RWPE1 (cell line): ENCODE measurements at regions not wholly inside any gene's neighbourhood (a gene's known extent, or its start where the extent isn't known, plus 50 kb on each side); places are given as distances from the start of the nearest gene placed in this dataset.

Experiments
- CTCF ChIA-PET: fragments of 350-600 bp; sonication (Branson Sonifier 250); formaldehyde crosslinking; extraction: SDS; loops from one replicate; lab custom pipeline; 2021; lab: Yijun Ruan, JAX
- POLR2A ChIA-PET: fragments of 400-600 bp; formaldehyde crosslinking; extraction: SDS; loops from one replicate; lab custom pipeline; 2020; ENCODE audit warnings: antibody characterized with exemption; ENCODE audit not compliant: low non-redundant PET; lab: Yijun Ruan, JAX
- DNase-seq: peaks from one replicate; pipeline ENCODE4 v3.0.0; 2012; ENCODE audit warnings: low spot score
- H3K27ac ChIP-seq: fragments of 450-650 bp; 2 replicates; pipeline ENCODE4 v1.5.1; 2017
- TF ChIP-seq, protein P1 (sequence below): fragments of 450-650 bp; conservative IDR thresholded peaks from 2 replicates; pipeline ENCODE4 v1.5.1; 2017; ENCODE audit warnings: low read depth, mild to moderate bottlenecking

DNA sequence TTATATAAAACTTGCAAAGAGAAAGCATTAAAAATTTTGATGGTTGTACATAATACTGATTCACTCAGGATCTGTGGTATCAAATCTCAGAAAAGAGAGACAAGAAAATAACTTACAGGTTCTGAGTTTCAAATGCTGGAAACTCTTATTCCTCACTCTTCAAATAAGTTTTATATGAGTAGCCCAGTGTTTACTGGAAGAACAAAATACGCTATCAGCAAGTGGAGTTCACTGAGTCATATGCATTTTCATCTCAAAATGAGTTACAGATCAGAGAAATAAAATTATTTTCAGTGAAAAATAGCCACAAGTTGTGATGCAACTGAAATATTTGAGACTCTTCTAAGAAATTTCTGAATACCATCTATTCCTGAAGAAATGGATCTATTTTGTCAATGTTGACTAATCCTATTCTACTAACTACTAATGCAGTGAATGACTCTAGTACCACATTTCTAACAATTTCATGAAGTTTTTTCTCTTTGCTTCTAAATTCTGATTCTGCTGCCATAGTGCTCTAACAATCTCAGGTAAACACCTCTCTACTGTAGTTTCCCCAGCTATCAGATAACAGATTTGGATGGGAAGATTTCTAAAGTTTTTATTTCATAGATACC, 391.7 kb downstream of the ZEB2 start:
- H3K27ac ChIP-seq, result no peak overlapping the region
- ChIA-PET CTCF (no interaction called here), POLR2A (no interaction called here)
- TF ChIP-seq, protein P1, sequence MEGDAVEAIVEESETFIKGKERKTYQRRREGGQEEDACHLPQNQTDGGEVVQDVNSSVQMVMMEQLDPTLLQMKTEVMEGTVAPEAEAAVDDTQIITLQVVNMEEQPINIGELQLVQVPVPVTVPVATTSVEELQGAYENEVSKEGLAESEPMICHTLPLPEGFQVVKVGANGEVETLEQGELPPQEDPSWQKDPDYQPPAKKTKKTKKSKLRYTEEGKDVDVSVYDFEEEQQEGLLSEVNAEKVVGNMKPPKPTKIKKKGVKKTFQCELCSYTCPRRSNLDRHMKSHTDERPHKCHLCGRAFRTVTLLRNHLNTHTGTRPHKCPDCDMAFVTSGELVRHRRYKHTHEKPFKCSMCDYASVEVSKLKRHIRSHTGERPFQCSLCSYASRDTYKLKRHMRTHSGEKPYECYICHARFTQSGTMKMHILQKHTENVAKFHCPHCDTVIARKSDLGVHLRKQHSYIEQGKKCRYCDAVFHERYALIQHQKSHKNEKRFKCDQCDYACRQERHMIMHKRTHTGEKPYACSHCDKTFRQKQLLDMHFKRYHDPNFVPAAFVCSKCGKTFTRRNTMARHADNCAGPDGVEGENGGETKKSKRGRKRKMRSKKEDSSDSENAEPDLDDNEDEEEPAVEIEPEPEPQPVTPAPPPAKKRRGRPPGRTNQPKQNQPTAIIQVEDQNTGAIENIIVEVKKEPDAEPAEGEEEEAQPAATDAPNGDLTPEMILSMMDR, result no peak
- DNase-seq, result no peak

DNA sequence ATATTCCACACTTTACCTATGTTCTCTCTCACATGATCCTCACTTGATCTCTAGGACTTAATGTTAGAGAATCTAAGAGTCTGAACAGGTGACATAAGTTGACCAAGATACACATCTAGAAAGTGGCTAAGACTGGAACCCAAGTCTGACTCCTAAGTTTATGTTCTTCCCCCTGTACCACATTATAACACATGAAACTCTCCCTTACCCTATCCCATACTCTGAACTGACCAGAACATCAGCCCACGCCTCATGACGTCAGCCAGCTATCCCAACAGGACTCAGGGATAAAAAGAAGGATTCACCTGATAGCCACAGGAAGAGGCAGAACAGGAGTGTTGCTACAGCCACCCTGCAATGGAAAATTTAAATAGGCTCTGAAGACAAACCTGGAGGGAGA, 392.2 kb downstream of the ZEB2 start:
- no peak overlapping the region for H3K27ac ChIP-seq
- POLR2A ChIA-PET, result no interaction called here

DNA sequence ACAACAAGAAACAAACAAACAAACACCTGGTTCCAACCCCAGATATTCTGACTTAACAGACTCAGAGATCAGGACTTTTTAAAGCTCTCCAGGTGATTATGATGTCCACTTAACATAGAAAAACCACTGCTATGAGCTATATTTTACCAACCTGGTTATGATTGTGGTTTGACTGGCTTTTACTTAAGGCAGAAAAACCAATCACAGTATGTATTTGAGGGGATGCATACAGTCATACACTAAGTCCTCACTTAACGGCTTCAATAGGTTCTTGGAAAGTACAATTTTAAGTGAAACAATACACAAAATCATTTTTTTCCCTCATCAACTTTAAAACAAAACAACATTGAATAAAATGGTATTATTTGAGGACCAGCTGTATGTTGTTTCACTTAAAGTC, 393.6 kb downstream of the ZEB2 start:
- DNase-seq, result no peak
- ChIA-PET POLR2A (no interaction called here), CTCF (interaction anchor here (0.7 kb wide), 1 partner anchor 230 kb away, joined by 7 read pairs; no protein-coding TSS in a partner anchor)
- no peak overlapping the region for H3K27ac ChIP-seq
- TF ChIP-seq, protein P1, result no peak

More for the DNA sequence above, 392.2 kb downstream of the ZEB2 start:
- CTCF ChIA-PET, result no interaction called here
- no peak for DNase-seq
- TF ChIP-seq, protein P1, result no peak

DNA sequence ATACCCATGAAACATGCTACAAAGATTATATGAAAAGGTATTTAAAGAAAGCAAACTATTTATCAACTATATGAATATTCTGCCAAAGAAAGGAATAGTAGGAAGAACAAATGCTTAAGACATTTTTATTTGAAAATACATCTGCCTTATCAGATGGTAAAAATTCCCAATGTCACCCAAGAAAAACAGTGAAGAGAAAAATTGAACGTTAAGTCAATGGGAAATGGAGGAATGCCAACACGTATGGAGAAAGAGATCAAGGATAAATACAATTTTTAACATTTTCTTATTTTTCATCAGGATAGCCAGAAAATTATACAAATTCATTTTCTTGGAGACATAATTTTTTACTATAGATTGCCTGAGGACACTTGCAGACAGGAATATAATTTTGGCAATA, 394.2 kb downstream of the ZEB2 start:
- TF ChIP-seq, protein P1, result no peak
- ChIA-PET CTCF (interaction anchor here (0.6 kb wide), 1 partner anchor 842 kb away, joined by 4 read pairs; no protein-coding TSS in a partner anchor), POLR2A (no interaction called here)
- DNase-seq, result no peak
- H3K27ac ChIP-seq, result no peak overlapping the region

DNA sequence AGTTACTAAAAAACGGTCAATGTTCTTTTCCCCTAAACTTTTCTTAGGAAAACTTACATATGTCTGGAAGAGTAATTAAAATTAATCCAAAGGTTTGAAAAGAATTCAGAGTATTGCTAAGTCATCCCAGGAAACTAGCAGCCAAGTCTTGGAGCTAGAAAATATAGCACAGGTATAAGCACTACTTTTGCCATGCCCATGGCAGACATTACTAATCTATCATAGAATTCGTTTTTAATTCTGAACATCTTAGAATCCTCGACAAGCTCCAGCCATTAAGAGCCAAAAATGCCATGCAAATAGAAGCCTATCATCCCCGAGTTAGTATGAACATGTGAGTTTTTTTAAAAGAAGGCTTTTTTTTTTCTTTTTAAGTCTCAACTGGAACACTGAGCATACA, 395.0 kb downstream of the ZEB2 start:
- ChIA-PET CTCF (interaction anchor here (0.7 kb wide), 1 partner anchor 184 kb away, joined by 3 read pairs; no protein-coding TSS in a partner anchor), POLR2A (no interaction called here)
- no peak for DNase-seq
- TF ChIP-seq, protein P1, result no peak
- H3K27ac ChIP-seq, result no peak overlapping the region

DNA sequence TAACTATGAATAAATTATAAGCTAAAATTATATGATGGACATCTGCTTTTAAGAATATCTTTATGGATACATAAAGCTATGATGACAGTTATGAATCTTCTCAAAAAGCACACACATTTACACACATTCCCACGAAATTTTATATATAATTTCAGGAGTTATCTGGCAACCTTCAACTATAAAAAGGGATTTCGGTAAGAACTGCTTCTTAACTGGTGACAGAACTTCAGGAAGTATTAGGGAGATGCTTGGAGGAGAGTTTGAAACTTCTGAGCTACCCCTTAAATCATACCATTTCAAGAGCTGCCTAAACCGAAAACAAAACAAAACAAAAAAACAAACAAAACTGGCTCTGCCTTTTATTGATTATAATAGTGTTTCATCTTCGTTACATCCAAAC, 399.4 kb downstream of the ZEB2 start:
- ChIA-PET CTCF (interaction anchor here (0.5 kb wide), 1 partner anchor 831 kb away, joined by 3 read pairs; no protein-coding TSS in a partner anchor), POLR2A (no interaction called here)
- TF ChIP-seq, protein P1, result no peak
- no peak for DNase-seq
- no peak overlapping the region for H3K27ac ChIP-seq
